B cell (primary cell): ENCODE measurements at regions not wholly inside any gene's neighbourhood (a gene's known extent, or its start where the extent isn't known, plus 50 kb on each side); places are given as distances from the start of the nearest gene placed in this dataset.

ENCODE experiments used
- ATAC-seq: fragments of 200-7000 bp; cut with Tn5 transposase; one replicate; pipeline ENCODE4 v1.10.0; 2021; ENCODE audit warnings: low read depth, mild to moderate bottlenecking, moderate number of reproducible peaks, moderate library complexity
- CTCF ChIA-PET: fragments of 350-600 bp; sonication (Branson Sonifier 250); formaldehyde crosslinking; loops from one replicate; lab custom pipeline; 2021; ENCODE audit warnings: antibody characterized with exemption, inconsistent platforms; lab: Charles Lee
- POLR2A ChIA-PET: fragments of 350-600 bp; sonication (Branson Sonifier 250); formaldehyde crosslinking; loops from one replicate; lab custom pipeline; 2021; ENCODE audit warnings: antibody characterized with exemption; lab: Charles Lee
- DNase-seq: peaks from one replicate; pipeline ENCODE4 v3.0.0; 2013
- H2AFZ ChIP-seq: 2 replicates; pipeline ENCODE4 v1.6.1; 2012; ENCODE audit warnings: mild to moderate bottlenecking, low read depth, low read length; ENCODE audit not compliant: insufficient read depth, poor library complexity, severe bottlenecking
- H3K27ac ChIP-seq, 2 donors: 1 replicate in 1 of 2; 2 replicates in 1 of 2; pipeline ENCODE4 v1.5.1; 2012 to 2013; ENCODE audit warnings: low read length in 2 of 2, mild to moderate bottlenecking in 2 of 2, moderate library complexity in 1 of 2
- H3K27me3 ChIP-seq, 4 experiments: fragments of 200-600 bp in 1 of 4; sonication (generic) in 1 of 4; replicated peaks in 1 of 4; 1 replicate in 2 of 4; 2 replicates in 2 of 4; pipeline versions ENCODE4 v1.6.1 to v1.7.0; 2013 to 2016; ENCODE audit warnings: low read length in 3 of 4, mild to moderate bottlenecking in 2 of 4, mixed read lengths in 1 of 4, moderate library complexity in 1 of 4; ENCODE audit not compliant: insufficient read depth in 4 of 4, control insufficient read depth in 3 of 4; ENCODE audit errors: control extremely low read depth in 1 of 4
- H3K36me3 ChIP-seq, 2 experiments: replicated peaks in 1 of 2; 1 replicate in 1 of 2; 2 replicates in 1 of 2; pipeline versions ENCODE4 v1.6.1 to v1.7.1; 2013; ENCODE audit warnings: low read length in 1 of 2; ENCODE audit not compliant: insufficient read depth in 2 of 2, control insufficient read depth in 1 of 2; ENCODE audit errors: control extremely low read depth in 1 of 2, extremely low read depth in 1 of 2
- H3K4me1 ChIP-seq, 2 donors: fragments of 200-600 bp in 1 of 2; sonication (generic) in 1 of 2; 1 replicate in 1 of 2; 2 replicates in 1 of 2; pipeline versions ENCODE4 v1.5.1 to v1.6.1; 2013 to 2017; ENCODE audit warnings: low read length in 2 of 2; ENCODE audit not compliant: control insufficient read depth in 2 of 2, insufficient read depth in 2 of 2
- H3K4me2 ChIP-seq: replicated peaks from 2 replicates; pipeline ENCODE3; 2012; ENCODE audit warnings: mild to moderate bottlenecking, low read depth, low read length; ENCODE audit not compliant: poor library complexity, severe bottlenecking
- H3K4me3 ChIP-seq, 5 experiments: fragments of 200-600 bp in 1 of 5; sonication (generic) in 1 of 5; 1 replicate in 3 of 5; 2 replicates in 2 of 5; pipeline versions ENCODE4 v1.5.1 to v1.7.0; 2011 to 2016; ENCODE audit warnings: low read length in 4 of 5, mild to moderate bottlenecking in 4 of 5, low read depth in 2 of 5, control low read depth in 1 of 5, moderate library complexity in 1 of 5; ENCODE audit not compliant: insufficient read depth in 1 of 5; ENCODE audit errors: control extremely low read depth in 1 of 5, extremely low read depth in 1 of 5
- H3K79me2 ChIP-seq: fragments of 200-600 bp; sonication (generic); one replicate; pipeline ENCODE4 v1.6.0; 2016; ENCODE audit warnings: low read length; ENCODE audit not compliant: control insufficient read depth, insufficient read depth
- H3K9ac ChIP-seq: fragments of 200-600 bp; sonication (generic); 2 replicates; pipeline ENCODE4 v1.6.1; 2017; ENCODE audit warnings: mild to moderate bottlenecking, low read length, moderate library complexity
- H3K9me3 ChIP-seq, 3 donors: one replicate each; pipeline versions ENCODE4 v1.6.1 to v1.7.1; 2013; ENCODE audit warnings: low read length in 2 of 3; ENCODE audit not compliant: control insufficient read depth in 2 of 3, insufficient read depth in 1 of 3; ENCODE audit errors: control extremely low read depth in 1 of 3
- H4K20me1 ChIP-seq: 2 replicates; pipeline ENCODE4 v1.6.0; 2012; ENCODE audit warnings: mild to moderate bottlenecking, low read length; ENCODE audit not compliant: insufficient read depth, control insufficient read depth, poor library complexity, severe bottlenecking
- H3K27ac Mint-ChIP-seq: one replicate; pipeline ENCODE4 v1.8.0; 2021; ENCODE audit warnings: mixed read lengths
- H3K27me3 Mint-ChIP-seq: one replicate; pipeline ENCODE4 v1.8.0; 2021; ENCODE audit warnings: mixed read lengths
- H3K4me1 Mint-ChIP-seq: one replicate; pipeline ENCODE4 v1.8.0; 2021; ENCODE audit warnings: mixed read lengths
- H3K4me3 Mint-ChIP-seq: one replicate; pipeline ENCODE4 v1.8.0; 2021; ENCODE audit warnings: mixed read lengths
- H3K9me3 Mint-ChIP-seq: one replicate; pipeline ENCODE4 v1.8.0; 2022; ENCODE audit warnings: mixed read lengths; ENCODE audit not compliant: insufficient read depth
- EZH2 ChIP-seq: IDR thresholded peaks from 2 replicates; pipeline ENCODE4 v1.6.1; 2012; ENCODE audit warnings: borderline replicate concordance, low read depth, mild to moderate bottlenecking, moderate library complexity, low read length; ENCODE audit not compliant: insufficient read depth, poor library complexity, severe bottlenecking
- WGBS: methylation state at CpG from one replicate; pipeline ENCODE4 v1.1.5; 2013; ENCODE audit warnings: missing lambda C conversion rate; ENCODE audit not compliant: insufficient coverage; 5-methylcytosine and 5-hydroxymethylcytosine counted together
- intact Hi-C: fragments of 100-400 bp; cut with micrococcal nuclease; formaldehyde crosslinking; loops from one replicate; pipeline ENCODE4 v1.10.0; 2022
- TF ChIP-seq, protein P1 (sequence below): fragments of 200-600 bp; IDR thresholded peaks from one replicate; pipeline ENCODE4 v1.8.0; 2022; ENCODE audit warnings: antibody characterized with exemption, mild to moderate bottlenecking

DNA sequence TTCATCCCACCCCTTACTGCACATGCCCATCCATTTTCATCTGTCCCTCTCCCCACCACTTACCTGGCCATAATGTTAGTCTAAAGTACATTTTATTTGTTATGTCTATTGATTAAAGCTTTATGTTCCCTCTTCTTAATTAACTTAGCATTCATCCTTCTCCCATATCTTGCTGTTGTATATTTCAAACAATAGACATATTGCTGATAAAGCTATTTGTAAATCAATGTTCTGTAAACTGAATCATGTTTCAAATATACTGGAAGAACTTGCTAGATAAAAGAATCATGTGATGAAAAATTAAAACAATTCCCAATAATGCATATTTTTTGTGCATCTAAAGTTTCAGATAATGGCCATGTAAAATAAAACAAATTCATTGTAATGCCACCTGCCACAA lies 249.2 kb downstream of the IGSF11 start:
- ChIA-PET POLR2A (no interaction called here), CTCF (no interaction called here)

DNA sequence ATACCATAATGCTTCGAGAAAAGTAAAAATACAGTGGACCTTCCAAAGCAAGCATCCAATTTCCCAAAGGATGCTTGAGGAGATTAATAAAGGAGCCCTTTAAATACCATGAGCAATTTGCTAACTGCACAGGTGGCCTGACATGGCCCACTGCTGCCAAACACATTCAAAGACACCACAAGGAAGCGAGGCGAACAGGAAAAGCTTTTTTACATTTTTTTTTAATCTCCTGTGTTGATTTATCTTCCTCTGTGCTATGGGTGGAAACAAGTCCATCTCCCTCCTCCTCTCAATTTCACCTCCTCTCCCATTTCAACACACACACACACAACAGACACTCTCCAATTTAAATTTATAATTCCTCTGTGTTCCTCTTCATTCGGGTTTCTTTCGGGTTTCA lies 243.4 kb downstream of the IGSF11 start:
- H3K9me3 ChIP-seq = no peaks in the 10 kb centered on the region
- no peaks in the 10 kb centered on the region for H3K27me3 ChIP-seq
- intact Hi-C loops = no loop called here
- no peak for ATAC-seq
- no peaks in the 10 kb centered on the region for H3K4me1 ChIP-seq
- H3K36me3 ChIP-seq = no peaks in the 10 kb centered on the region
- Mint-ChIP-seq H3K9me3 (no peaks in the 10 kb centered on the region), H3K4me1 (no peaks in the 10 kb centered on the region), H3K27me3 (peaks cover 5% of the 10 kb centered on the region), H3K4me3 (no peak overlapping the region), H3K27ac (no peak overlapping the region)
- no peak overlapping the region for H3K4me2 ChIP-seq
- H2AFZ ChIP-seq = no peak overlapping the region
- WGBS = 80% methylated on average over 1 of the region's 5 CpGs
- no peak for DNase-seq
- TF ChIP-seq, protein P1, sequence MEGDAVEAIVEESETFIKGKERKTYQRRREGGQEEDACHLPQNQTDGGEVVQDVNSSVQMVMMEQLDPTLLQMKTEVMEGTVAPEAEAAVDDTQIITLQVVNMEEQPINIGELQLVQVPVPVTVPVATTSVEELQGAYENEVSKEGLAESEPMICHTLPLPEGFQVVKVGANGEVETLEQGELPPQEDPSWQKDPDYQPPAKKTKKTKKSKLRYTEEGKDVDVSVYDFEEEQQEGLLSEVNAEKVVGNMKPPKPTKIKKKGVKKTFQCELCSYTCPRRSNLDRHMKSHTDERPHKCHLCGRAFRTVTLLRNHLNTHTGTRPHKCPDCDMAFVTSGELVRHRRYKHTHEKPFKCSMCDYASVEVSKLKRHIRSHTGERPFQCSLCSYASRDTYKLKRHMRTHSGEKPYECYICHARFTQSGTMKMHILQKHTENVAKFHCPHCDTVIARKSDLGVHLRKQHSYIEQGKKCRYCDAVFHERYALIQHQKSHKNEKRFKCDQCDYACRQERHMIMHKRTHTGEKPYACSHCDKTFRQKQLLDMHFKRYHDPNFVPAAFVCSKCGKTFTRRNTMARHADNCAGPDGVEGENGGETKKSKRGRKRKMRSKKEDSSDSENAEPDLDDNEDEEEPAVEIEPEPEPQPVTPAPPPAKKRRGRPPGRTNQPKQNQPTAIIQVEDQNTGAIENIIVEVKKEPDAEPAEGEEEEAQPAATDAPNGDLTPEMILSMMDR = no peak
- TF ChIP-seq EZH2 = no peak
- H3K4me3 ChIP-seq = no peak overlapping the region
- POLR2A ChIA-PET = no interaction called here
- no peaks in the 10 kb centered on the region for H4K20me1 ChIP-seq
- CTCF ChIA-PET = no interaction called here
- no peaks in the 10 kb centered on the region for H3K79me2 ChIP-seq
- H3K9ac ChIP-seq = no peak overlapping the region
- no peak overlapping the region for H3K27ac ChIP-seq

More for the DNA sequence above, 249.2 kb downstream of the IGSF11 start:
- H3K36me3 ChIP-seq = no peaks in the 10 kb centered on the region
- no peak overlapping the region for H3K9ac ChIP-seq
- ATAC-seq (no peak), DNase-seq (no peak)
- H3K4me3 ChIP-seq = no peak overlapping the region
- Mint-ChIP-seq H3K27ac (no peak overlapping the region), H3K4me1 (no peaks in the 10 kb centered on the region), H3K9me3 (no peaks in the 10 kb centered on the region), H3K27me3 (peaks cover 5% of the 10 kb centered on the region), H3K4me3 (no peak overlapping the region)
- no peaks in the 10 kb centered on the region for H3K4me1 ChIP-seq
- H3K27ac ChIP-seq = no peak overlapping the region
- TF ChIP-seq EZH2 = no peak
- TF ChIP-seq, protein P1 = no peak
- no peaks in the 10 kb centered on the region for H3K79me2 ChIP-seq
- intact Hi-C loops = no loop called here
- no peak overlapping the region for H3K4me2 ChIP-seq
- no peaks in the 10 kb centered on the region for H3K9me3 ChIP-seq
- no peaks in the 10 kb centered on the region for H3K27me3 ChIP-seq
- no peaks in the 10 kb centered on the region for H4K20me1 ChIP-seq
- no peak overlapping the region for H2AFZ ChIP-seq
